ENCODE measurements at regions not wholly inside any gene's neighbourhood (a gene's known extent, or its start where the extent isn't known, plus 50 kb on each side); places are given as distances from the start of the nearest gene placed in this dataset.

DNA sequence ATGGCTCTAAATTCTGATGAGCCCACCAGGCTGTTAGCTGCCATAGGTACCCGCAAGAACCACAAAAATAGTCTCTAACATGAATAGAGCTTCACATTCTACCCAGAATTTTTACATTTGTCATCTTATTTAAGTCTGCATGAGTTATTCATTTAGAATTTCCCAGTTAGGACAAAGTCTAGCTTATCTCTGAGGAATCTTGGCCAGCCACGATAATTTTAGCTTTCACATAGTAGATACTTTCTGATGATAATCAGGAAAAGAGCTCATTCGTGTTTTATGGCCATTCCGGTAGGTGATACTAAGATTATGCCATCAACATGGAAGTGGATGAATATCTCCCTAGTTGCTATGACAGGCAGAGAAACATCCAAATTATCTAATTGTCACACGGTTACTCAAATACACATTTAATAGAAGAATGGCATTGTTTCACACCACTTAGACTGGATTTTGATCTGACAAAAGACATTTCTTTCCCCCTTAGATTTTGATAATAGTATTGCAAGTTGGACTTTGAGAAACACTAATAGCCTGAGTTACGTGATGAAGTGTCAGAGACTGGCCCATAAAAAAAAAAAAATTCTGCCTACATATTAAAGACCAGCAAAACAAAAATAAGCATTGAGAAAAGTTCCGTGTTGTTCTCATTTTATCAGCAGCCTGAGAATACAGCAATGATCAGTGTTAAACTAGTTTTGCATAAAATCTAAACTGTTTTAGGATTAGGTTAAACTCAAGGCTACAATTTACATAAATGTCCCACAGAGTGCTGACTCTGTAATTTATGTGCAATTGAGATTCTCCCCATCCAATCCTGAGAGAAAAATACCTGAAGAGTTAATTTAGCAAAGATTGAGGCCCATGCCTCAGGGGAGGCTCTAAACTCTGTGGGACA is 397.5 kb upstream of the ARID1B start:
- Mint-ChIP-seq H3K27me3 (peaks cover 3% of the 10 kb centered on the region), H3K4me3 (no peak overlapping the region), H3K36me3 (no peaks in the 10 kb centered on the region), H3K4me1 (no peaks in the 10 kb centered on the region), H3K9me3 (peaks cover 2% of the 10 kb centered on the region), H3K27ac (no peak overlapping the region)
- CTCF ChIA-PET = interaction anchor here (1.0 kb wide), 1 partner anchor 641 kb away, joined by 4 read pairs; no protein-coding TSS in a partner anchor
- DNase-seq = no peak

DNA sequence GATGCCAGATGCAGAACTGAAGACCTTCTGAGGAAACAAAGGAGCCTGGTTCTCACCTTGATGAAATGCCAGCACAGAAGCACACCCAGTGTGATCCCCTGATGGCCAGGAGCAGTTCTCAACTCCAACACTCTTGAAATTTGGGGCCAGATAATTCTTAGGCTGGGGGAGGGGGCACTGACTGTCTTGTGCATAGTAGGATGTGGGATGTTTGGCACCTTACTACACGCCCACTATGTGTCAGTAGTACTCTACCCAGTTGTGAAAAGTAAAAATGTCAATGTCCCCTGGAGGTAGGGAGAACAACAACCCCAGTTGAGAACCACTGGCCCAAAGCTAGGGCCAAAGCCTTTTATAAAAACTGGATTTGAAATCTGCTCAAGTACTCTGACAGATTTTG is 398.3 kb upstream of the ARID1B start:
- Mint-ChIP-seq H3K27ac (no peak overlapping the region), H3K4me3 (no peak overlapping the region), H3K36me3 (no peaks in the 10 kb centered on the region), H3K9me3 (no peaks in the 10 kb centered on the region), H3K27me3 (peaks cover 3% of the 10 kb centered on the region), H3K4me1 (no peaks in the 10 kb centered on the region)
- CTCF ChIA-PET = interaction anchor here (1.0 kb wide), 1 partner anchor 642 kb away, joined by 4 read pairs; no protein-coding TSS in a partner anchor
- DNase-seq = no peak

GRCh38 chr6:156376091-156376490 is 401.1 kb upstream of the ARID1B start:
- no peak for DNase-seq
- Mint-ChIP-seq H3K27ac (no peak overlapping the region), H3K4me1 (no peaks in the 10 kb centered on the region), H3K4me3 (no peak overlapping the region), H3K9me3 (no peaks in the 10 kb centered on the region), H3K27me3 (peaks cover 3% of the 10 kb centered on the region), H3K36me3 (no peaks in the 10 kb centered on the region)
- CTCF ChIA-PET = no interaction called here

DNA sequence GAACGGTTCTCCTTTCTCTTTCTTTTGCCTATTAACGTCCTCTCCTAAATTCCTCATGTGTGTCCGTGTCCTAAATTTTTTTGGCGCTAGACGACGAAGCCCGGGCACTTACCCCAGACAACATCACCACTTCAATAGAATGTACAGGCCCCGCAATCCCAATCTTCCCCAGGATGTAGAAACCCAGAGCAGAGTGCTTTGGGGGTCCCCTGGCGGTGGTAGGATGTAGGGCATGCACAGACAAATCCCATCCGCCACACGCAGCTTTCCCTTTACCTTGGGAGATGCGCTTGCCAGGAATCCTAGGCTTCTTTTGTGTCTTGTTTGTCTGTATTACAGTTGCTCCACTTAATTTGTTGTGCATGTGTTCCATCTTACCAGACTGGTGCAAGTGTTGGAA is 417.3 kb upstream of the ARID1B start:
- no peaks in the 10 kb centered on the region for H3K4me1 Mint-ChIP-seq
- CTCF ChIA-PET = no interaction called here
- no peaks in the 10 kb centered on the region for H3K27me3 Mint-ChIP-seq
- no peak overlapping the region for H3K4me3 Mint-ChIP-seq
- no peak overlapping the region for H3K27ac Mint-ChIP-seq
- no peaks in the 10 kb centered on the region for H3K36me3 Mint-ChIP-seq
- peaks cover 12% of the 10 kb centered on the region for H3K9me3 Mint-ChIP-seq
- no peak for DNase-seq

DNA sequence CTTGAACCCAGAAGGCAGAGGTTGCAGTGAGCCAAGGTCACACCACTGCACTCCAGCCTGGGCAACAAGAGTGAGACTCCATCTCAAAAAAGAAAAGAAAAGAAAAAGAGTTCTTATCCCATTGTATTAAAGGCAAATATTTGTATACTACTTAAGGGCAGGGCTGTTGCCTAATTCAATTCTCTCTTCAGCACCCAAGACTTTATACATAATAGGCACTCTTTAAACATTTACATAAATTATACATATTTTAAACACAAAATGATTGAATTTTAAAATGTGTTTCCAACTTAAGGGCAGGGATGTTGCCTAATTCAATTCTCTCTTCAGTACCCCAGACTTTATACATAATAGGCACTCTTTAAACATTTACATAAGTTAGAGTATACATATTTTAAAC is 424.3 kb upstream of the ARID1B start:
- Mint-ChIP-seq H3K4me1 (no peaks in the 10 kb centered on the region), H3K27ac (no peak overlapping the region), H3K4me3 (no peak overlapping the region), H3K27me3 (no peaks in the 10 kb centered on the region), H3K9me3 (peaks cover 7% of the 10 kb centered on the region), H3K36me3 (no peaks in the 10 kb centered on the region)
- no peak for DNase-seq
- CTCF ChIA-PET = no interaction called here

DNA sequence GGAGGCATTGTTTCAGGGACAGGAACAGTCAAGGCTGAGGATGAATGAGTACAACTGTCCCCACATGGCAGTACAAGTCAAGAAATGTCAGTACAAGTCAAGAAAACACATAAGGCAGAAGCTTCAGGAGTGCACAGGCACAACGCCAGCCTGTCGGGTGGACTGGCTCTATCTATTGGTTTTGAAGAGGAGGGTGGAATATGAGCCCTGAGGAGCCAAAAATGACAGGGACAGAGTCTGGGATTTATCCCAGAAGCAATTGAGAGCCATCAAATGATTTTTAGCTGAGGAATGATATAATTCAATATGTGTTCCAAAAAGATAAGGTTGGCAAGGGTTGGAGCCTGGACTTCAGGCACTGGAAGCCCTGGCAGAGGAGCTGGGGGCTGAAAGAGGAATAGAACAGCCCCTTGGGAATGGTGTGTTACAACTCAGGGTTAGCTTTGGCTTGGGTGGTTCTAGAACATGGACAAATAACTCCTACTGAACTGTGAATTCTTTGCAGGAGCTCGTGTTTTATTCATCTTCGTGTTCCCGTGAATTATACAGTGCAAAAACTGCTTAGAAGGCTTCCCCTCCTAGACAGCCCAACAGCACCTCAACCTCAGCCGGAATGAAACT is 425.7 kb upstream of the ARID1B start:
- no peaks in the 10 kb centered on the region for H3K27me3 Mint-ChIP-seq
- H3K4me3 Mint-ChIP-seq = no peak overlapping the region
- no peaks in the 10 kb centered on the region for H3K9me3 Mint-ChIP-seq
- no peak overlapping the region for H3K27ac Mint-ChIP-seq
- no peak for DNase-seq
- no peaks in the 10 kb centered on the region for H3K36me3 Mint-ChIP-seq
- CTCF ChIA-PET = no interaction called here
- H3K4me1 Mint-ChIP-seq = no peaks in the 10 kb centered on the region

DNA sequence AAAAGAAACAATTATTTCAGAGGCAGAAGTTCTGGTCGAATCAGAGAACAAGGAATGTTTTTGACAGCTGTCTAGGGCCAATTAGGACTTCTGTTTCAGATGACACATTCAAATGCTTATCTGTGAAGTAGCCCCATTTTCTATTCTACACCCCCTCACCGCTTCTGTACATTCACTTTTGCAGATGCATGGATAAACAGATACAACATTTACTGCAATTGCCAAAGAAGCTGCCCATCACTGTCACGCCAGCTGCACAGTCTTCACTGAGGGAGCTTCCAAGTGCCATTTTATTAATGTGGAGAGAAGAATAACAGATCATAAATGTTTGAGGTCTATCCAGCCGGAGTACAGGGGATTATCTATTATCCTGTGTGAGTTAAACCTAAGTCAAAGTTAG is 426.8 kb upstream of the ARID1B start:
- H3K4me1 Mint-ChIP-seq = peaks cover 3% of the 10 kb centered on the region
- CTCF ChIA-PET = no interaction called here
- H3K36me3 Mint-ChIP-seq = no peaks in the 10 kb centered on the region
- DNase-seq = no peak
- no peaks in the 10 kb centered on the region for H3K9me3 Mint-ChIP-seq
- no peaks in the 10 kb centered on the region for H3K27me3 Mint-ChIP-seq
- no peak overlapping the region for H3K4me3 Mint-ChIP-seq
- H3K27ac Mint-ChIP-seq = no peak overlapping the region

GRCh38 chr6:156348849-156349248 is 428.3 kb upstream of the ARID1B start:
- Mint-ChIP-seq H3K4me3 (no peak overlapping the region), H3K27me3 (no peaks in the 10 kb centered on the region), H3K9me3 (no peaks in the 10 kb centered on the region), H3K4me1 (peaks cover 3% of the 10 kb centered on the region), H3K36me3 (no peaks in the 10 kb centered on the region), H3K27ac (no peak overlapping the region)
- DNase-seq = no peak
- CTCF ChIA-PET = no interaction called here

DNA sequence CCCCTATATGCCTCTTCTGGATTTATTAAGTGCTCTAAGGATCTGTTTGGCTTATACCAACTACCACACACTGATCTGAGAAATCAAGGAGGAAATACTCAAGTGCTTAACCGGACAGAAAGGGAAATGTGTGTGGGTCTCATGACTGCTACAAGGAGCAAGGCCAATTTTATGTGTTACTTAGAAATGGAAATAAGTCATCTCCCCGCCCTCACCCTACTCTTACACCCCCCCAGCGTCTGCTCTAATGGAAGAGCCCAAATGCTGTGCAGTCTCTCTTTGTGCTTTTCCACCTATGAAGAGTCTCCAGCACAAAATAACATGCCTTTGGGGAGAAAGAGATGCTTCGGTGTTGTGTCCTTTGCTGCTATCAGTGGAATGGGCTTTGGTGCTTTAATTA is 428.8 kb upstream of the ARID1B start:
- Mint-ChIP-seq H3K36me3 (no peaks in the 10 kb centered on the region), H3K27ac (no peak overlapping the region), H3K9me3 (no peaks in the 10 kb centered on the region), H3K4me3 (no peak overlapping the region), H3K27me3 (no peaks in the 10 kb centered on the region), H3K4me1 (peaks cover 3% of the 10 kb centered on the region)
- no peak for DNase-seq
- CTCF ChIA-PET = no interaction called here

DNA sequence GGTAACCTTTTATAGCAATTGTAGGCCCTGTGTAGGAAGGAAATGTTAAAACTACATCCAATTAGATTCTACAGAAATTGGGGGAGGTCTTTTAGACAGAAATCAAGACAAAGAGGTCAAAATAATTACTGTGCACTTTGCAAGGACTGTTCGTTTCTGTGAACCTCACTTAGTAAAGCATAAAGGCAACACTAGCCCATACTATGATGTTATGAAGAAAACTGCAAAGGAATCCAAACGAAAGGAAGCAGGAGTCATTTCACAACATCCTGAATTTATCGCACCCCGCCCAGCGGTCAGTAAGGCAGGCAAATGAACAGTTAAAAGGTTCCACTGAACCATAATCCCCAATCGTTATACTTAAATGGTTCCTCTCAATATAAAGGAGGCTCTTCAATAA is 429.5 kb upstream of the ARID1B start:
- Mint-ChIP-seq H3K4me1 (peaks cover 3% of the 10 kb centered on the region), H3K9me3 (no peaks in the 10 kb centered on the region), H3K4me3 (no peak overlapping the region), H3K27me3 (no peaks in the 10 kb centered on the region), H3K36me3 (no peaks in the 10 kb centered on the region), H3K27ac (no peak overlapping the region)
- CTCF ChIA-PET = no interaction called here
- no peak for DNase-seq

- Mint-ChIP-seq H3K4me1 (peaks cover 3% of the 10 kb centered on the region), H3K27me3 (no peaks in the 10 kb centered on the region), H3K9me3 (no peaks in the 10 kb centered on the region), H3K27ac (no peak overlapping the region), H3K4me3 (no peak overlapping the region), H3K36me3 (no peaks in the 10 kb centered on the region)
- CTCF ChIA-PET = no interaction called here
- DNase-seq = no peak
Measured at GRCh38 chr6:156347246-156347645, 429.9 kb upstream of the ARID1B start.

DNA sequence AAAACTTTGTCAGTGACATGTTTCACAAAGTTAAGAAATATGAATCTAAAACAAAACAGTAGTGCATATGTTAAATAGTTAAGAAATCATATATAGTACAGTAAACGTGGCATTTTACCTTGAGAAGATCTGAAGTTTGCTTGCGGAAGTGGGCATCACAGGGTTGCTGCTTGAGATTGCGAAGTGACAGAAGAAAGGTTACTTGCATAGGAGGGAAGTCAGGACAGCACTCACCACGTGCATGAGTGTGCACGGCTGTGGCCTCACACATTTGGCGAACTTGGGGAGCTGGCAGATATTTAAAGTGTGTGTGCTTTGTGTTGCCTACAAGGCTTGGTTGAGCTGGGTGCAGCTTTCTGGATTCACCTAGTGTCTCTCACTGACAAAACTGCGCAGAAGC is 431.5 kb upstream of the ARID1B start:
- CTCF ChIA-PET = no interaction called here
- Mint-ChIP-seq H3K4me1 (peaks cover 3% of the 10 kb centered on the region), H3K36me3 (no peaks in the 10 kb centered on the region), H3K27ac (peak overlapping the region; percentile 4), H3K4me3 (no peak overlapping the region), H3K27me3 (no peaks in the 10 kb centered on the region), H3K9me3 (no peaks in the 10 kb centered on the region)
- no peak for DNase-seq

DNA sequence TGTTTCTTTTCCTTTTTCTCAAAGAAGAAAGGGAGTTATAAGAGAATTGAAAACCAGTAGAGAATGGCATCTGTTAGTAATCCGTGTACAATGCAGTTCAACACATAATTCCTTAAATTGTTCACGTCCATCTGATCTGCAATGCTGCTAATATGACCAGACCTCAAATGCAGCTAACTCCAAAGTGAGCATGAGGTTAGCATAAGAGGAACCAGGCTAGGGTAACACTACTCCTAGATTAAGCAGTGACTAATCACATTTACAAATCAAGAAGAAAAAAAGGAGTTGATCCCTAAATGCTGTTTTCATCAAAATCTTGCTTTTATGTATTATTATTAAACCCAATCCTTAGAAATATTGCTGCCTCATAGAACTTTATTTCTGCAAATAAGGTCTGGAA is 432.7 kb upstream of the ARID1B start:
- CTCF ChIA-PET = no interaction called here
- peaks cover 3% of the 10 kb centered on the region for H3K4me1 Mint-ChIP-seq
- no peaks in the 10 kb centered on the region for H3K27me3 Mint-ChIP-seq
- no peak for DNase-seq
- no peaks in the 10 kb centered on the region for H3K36me3 Mint-ChIP-seq
- no peaks in the 10 kb centered on the region for H3K9me3 Mint-ChIP-seq
- H3K4me3 Mint-ChIP-seq = no peak overlapping the region
- no peak overlapping the region for H3K27ac Mint-ChIP-seq

DNA sequence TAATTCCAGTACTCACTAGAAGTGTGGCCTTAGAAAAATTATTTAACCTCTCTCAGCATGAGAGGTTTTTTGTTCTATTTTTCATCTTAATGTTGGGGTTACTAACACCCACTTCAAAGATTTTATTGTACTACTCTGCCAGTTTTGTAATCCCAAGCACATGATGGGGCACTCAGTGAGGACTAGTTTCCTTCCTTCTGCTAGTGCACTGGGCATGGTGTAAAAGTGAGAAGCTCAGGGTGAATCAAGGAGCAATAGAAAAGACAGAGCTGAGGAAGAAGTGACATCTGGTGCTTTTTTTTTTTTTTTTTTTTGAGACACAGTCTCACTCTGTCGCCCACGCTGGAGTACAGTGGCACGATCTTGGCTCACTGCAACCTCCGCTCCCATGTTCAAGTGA is 439.4 kb upstream of the ARID1B start:
- CTCF ChIA-PET = no interaction called here
- Mint-ChIP-seq H3K36me3 (peaks cover 1% of the 10 kb centered on the region), H3K27ac (no peak overlapping the region), H3K27me3 (no peaks in the 10 kb centered on the region), H3K9me3 (peaks cover 7% of the 10 kb centered on the region), H3K4me1 (no peaks in the 10 kb centered on the region), H3K4me3 (no peak overlapping the region)
- DNase-seq = no peak

DNA sequence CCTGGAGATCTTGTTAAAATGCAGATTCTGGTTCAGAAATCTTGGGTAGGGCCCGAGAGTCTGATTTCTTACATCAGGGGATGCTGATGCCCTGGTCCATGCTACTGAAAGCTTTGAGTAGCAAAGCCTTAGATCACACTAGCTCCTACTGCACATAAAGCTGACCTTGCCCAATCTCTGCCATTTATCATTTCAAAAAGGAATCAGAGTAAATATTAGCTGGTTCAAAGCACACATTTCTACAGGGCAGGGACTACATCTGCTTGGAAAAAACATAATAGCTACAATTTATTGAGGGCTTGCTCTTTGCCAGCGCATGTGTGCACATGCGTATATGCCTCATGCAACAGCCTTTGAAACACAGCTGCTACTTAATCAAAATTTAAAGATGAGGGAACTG is 440.4 kb upstream of the ARID1B start:
- CTCF ChIA-PET = no interaction called here
- no peaks in the 10 kb centered on the region for H3K4me1 Mint-ChIP-seq
- H3K4me3 Mint-ChIP-seq = no peak overlapping the region
- no peaks in the 10 kb centered on the region for H3K27me3 Mint-ChIP-seq
- H3K27ac Mint-ChIP-seq = no peak overlapping the region
- no peak for DNase-seq
- peaks cover 15% of the 10 kb centered on the region for H3K9me3 Mint-ChIP-seq
- H3K36me3 Mint-ChIP-seq = peaks cover 2% of the 10 kb centered on the region
